GM18909 (cell line): ENCODE measurements at regions not wholly inside any gene's neighbourhood (a gene's known extent, or its start where the extent isn't known, plus 50 kb on each side); places are given as distances from the start of the nearest gene placed in this dataset.

Source experiments
- ATAC-seq: cut with Tn5 transposase; IDR thresholded peaks from one replicate; pipeline ENCODE4 v1.9.1; 2021; ENCODE audit warnings: mild to moderate bottlenecking; ENCODE audit not compliant: unreplicated experiment, poor library complexity

DNA sequence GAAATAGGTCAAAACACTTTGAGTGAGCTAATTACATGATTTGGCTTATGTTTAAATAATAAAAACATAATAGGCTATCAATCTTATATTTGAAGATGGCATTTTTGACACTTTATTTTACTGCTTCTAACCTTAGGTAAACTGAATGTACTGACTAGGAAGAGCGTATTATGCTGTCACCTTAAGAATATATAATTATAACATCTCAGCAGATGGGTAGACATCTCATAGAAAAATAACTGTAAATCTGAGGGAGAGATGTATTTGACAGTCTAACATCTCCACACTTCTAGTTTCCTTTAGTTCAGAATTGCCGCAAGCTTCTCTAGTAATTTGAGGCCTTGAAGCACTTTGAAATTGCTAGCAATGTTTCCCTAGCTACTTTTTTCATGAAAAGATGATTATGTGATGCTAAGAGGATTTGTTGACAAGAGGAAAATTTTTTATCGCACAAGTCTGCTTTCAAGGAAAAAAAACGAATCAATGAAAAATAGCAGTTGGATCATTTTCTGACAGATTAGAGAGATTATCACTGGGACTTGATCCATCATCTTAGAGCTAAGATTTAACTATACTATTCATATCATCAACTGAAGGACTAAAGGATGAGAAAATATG, 238.2 kb upstream of the NAALADL2 start:
- ATAC-seq: no peak

- no peak for ATAC-seq
Observed at GRCh38 chr3:174633342-174633741, 225.8 kb upstream of the NAALADL2 start.

- ATAC-seq: no peak
Observed at GRCh38 chr3:174636451-174636850, 222.7 kb upstream of the NAALADL2 start.

- no peak for ATAC-seq
Observed at GRCh38 chr3:174639406-174639805, 219.7 kb upstream of the NAALADL2 start.

GRCh38 chr3:174639970-174640369, 219.2 kb upstream of the NAALADL2 start:
- no peak for ATAC-seq

DNA sequence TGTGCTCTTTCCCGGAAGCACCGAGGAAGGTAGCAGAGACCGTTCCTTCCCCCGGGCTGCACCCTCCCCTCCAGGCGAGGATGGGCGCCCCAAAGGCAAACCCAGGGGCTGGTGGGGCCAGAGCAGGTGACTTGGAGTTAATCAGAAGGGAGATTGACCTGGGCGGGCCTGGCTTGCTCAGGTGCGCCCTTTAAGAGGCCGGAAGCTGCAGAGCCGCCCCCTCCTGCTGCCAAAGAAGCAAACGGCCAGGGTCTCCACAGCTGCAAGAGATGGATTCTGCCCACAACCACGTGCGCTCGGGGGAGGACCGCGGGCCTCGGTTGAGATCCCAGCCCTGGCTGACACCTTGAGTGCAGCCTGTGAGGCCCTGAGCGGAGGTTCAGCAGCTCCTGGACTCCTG, 218.2 kb upstream of the NAALADL2 start:
- ATAC-seq: no peak

DNA sequence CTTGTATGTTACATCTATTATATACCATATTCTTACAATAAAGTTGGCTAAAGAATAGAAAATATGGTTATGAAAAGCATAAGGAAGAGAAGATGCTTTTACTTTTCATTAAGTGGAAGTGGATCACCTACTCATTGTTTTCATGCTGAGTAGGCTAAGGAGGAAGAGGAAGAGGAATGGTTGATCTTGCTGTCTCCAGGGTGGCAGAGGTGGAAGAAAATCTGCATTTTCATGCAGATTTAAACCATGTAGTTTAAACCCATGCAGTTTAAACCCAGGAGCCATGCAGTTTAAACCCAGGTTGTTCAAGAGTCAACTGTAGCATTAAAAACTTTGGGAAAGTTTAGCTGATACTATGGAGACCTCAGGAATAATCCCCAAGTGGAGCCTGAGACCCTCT, 214.8 kb upstream of the NAALADL2 start:
- ATAC-seq: no peak

DNA sequence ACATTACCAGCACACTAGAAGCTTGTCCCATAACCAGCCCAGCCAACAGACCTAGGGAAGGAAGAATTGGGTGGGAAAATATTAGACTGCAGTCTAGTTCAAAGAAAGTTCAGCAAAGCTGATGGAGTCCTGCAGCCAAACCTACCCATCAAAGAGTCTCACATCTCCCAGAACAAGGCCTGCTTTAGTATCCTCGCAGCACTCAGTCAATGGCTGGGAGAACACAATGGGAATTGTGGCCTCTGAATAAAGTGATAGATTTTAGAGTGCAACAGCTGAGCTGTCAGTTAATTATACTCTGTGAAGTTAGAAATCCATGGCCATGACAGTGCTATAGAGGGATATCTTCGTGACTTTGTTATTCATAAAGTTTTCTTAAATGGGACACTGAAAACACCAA, 207.2 kb upstream of the NAALADL2 start:
- ATAC-seq: no peak

- no peak for ATAC-seq
Observed at GRCh38 chr3:174659511-174659910, 199.6 kb upstream of the NAALADL2 start.

DNA sequence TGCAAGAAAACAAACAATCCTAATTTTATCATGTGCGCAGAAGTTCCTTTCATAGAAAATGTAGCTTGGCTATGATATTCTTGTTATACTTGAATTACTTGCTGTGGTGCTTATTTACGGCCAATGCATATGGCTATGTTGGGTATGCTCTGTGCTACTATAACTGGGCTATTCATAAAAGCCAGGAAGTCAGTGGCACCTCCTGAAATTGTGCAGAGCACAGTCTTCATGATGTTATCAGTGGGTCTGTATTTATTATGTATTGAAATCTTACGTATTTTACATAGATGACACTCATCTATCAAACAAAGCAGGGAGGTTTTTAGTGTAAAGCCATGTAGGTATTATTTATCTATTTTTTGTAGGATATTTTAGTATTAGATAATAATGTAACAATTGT, 196.5 kb upstream of the NAALADL2 start:
- no peak for ATAC-seq

DNA sequence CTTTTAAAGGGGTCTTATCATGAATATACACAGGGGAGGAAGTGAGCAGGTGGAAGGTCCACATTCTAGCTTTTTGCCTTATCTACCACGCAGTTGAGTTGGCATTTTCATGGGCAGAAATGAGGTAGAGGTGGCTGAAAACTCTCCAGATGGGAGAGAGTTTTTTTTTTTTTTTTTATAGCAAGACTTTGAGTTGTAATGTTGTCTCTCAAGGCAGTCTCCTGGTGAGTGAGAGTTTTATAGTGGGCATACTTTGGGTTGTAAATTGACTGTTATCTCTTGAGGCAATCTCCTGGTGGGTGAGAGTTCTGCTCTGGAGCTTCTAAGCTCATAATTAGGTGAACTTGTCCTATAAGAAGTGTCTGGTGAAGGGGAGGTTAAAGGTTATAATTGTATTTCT, 191.7 kb upstream of the NAALADL2 start:
- no peak for ATAC-seq

DNA sequence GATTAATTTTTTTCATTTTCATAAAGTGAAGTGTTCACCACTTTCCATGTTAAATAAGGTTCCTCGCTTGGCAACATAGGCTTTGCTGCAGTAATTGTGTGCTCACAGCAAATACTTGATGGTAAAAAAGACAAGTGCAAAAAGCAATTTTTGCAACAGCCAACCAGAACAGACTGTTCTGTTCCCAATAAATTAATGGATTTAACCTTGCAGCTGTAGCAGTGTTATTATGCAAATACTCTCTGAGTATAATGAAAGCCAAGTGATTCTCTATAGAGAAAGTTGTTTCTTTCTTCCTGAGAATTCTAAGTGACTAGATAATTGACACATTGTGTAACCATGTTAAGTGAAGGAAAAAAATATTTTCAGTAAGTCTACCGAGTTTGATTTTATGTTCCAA, 183.7 kb upstream of the NAALADL2 start:
- no peak for ATAC-seq

- no peak for ATAC-seq
Observed at GRCh38 chr3:174681784-174682183, 177.3 kb upstream of the NAALADL2 start.

DNA sequence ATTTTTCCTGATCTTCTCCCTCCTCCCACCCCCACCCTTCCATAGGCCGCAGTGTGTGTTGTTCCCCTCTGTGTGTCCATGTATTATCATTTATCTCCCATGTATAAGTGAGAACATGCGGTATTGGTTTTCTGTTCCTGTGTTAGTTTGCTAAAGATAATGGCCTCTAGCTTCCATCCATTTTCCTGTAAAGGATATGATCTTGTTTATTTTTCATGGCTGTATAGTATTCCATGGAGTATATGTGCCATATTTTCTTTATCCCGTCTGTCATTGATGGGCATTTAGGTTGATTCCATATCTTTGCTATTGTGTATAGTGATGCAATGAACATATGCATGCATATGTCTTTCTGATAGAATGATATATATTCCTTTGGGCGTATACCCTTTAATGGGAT, 173.3 kb upstream of the NAALADL2 start:
- no peak for ATAC-seq

DNA sequence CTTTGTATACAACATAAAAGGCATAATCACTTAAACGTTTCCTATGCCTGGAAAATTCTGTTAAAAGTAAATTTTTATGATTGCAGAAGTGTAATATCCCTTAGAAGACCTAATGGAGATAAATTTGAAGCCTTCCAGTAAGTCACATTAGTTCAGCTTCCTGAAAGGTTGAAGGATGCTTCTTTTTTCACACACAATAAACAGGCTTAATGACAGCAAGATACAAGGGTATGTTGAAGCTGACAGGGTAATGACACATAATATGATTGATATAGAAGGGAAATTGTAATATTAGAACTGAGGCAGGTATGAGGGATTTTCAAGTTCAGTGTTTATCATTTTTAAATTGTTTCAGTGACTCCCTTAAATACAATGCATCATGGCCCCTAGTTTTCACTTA, 161.8 kb upstream of the NAALADL2 start:
- no peak for ATAC-seq

- ATAC-seq: no peak
Observed at GRCh38 chr3:174700736-174701135, 158.4 kb upstream of the NAALADL2 start.

DNA sequence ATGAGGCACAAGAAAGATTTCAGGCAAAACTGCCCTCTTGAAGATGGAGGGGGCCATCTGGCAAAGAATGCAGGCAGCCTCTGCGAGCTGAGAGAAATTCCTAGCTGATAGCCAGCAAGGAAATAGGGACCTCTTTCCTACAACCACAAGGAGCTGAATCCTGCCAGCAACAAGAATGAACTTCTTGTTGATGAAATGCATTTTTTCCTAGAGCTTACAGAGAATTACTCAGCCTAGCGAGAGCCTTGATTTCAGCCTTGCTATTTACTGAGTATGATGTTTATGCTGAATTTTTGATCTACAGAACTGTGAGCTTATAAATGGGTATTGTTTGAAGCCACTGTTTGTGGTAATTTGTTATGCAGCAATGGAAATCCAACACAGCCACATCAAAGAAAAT, 148.5 kb upstream of the NAALADL2 start:
- no peak for ATAC-seq

GRCh38 chr3:174715386-174715785, 143.7 kb upstream of the NAALADL2 start:
- ATAC-seq: no peak

GRCh38 chr3:174716956-174717505, 142.1 kb upstream of the NAALADL2 start:
- no peak for ATAC-seq

GRCh38 chr3:174720717-174721116, 138.4 kb upstream of the NAALADL2 start:
- ATAC-seq: no peak

DNA sequence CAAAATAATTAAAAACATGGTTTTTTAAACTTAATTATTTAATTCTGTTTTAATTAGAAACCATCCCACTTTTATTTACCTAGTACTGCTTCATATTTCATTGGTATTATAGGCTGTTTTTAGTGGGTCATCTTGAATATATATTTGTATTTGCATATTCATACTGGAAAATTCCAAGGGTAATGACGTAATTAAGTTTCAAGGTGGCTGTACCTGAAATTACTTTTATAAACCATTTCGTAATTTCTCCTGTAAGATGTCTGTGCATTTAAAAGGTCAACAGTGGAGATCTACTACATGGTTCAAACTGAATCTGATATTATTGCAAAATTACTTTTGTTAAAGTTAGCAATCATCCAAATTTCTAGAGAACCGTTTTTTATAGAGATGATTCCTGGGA, 133.8 kb upstream of the NAALADL2 start:
- ATAC-seq: no peak

GRCh38 chr3:174737966-174738365, 121.2 kb upstream of the NAALADL2 start:
- ATAC-seq: no peak

DNA sequence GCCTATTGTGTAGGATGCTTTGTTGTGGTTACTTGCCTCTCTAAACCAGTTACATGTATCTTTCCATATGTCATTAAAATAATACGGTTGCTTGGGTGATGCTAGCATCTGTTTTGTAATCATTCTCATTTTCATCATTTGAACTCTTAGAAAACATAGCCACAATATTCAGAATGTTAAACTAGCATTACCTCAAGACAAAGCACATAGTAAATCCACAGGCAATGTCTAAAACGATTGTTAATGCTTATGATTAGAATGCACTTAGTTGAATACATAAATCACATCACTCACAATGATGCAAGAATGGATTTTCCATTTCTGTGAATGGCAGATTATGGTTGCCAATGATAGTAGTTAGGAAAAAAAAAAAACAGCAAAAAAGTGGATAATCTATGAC, 110.0 kb upstream of the NAALADL2 start:
- ATAC-seq: no peak
